Lower leg skin (tissue), 3 donors: ENCODE measurements at regions not wholly inside any gene's neighbourhood (a gene's known extent, or its start where the extent isn't known, plus 50 kb on each side); places are given as distances from the start of the nearest gene placed in this dataset.

Experiments
- CTCF ChIP-seq, 3 donors: fragments of 450-650 bp; IDR thresholded peaks; one replicate each; pipeline ENCODE4 v1.5.1; 2016; ENCODE audit warnings: antibody characterized with exemption in 3 of 3, mild to moderate bottlenecking in 3 of 3, moderate library complexity in 2 of 3
- POLR2A ChIP-seq, 2 donors: fragments of 450-650 bp; IDR thresholded peaks; one replicate each; pipeline ENCODE4 v1.6.1; 2016 to 2017; ENCODE audit warnings: antibody characterized with exemption in 2 of 2, mild to moderate bottlenecking in 1 of 2, moderate library complexity in 1 of 2

- TF ChIP-seq CTCF (IDR thresholded peaks at IDR 0.05) (no peak), POLR2A (IDR thresholded peaks at IDR 0.05) (no peak)
Observed at GRCh38 chr12:16789204-16789790, 183.3 kb upstream of the LMO3 start.
